Fibroblast of skin of abdomen (primary cell): ENCODE measurements at regions not wholly inside any gene's neighbourhood (a gene's known extent, or its start where the extent isn't known, plus 50 kb on each side); places are given as distances from the start of the nearest gene placed in this dataset.
"Not testable (repeated sequence)": the region's sequence is repeated elsewhere in the genome, so short reads cannot be mapped to it uniquely, and the experiment has no call there.

Experiments
- DNase-seq: peaks from one replicate; pipeline ENCODE4 v3.0.0-alpha.2; 2013

DNA sequence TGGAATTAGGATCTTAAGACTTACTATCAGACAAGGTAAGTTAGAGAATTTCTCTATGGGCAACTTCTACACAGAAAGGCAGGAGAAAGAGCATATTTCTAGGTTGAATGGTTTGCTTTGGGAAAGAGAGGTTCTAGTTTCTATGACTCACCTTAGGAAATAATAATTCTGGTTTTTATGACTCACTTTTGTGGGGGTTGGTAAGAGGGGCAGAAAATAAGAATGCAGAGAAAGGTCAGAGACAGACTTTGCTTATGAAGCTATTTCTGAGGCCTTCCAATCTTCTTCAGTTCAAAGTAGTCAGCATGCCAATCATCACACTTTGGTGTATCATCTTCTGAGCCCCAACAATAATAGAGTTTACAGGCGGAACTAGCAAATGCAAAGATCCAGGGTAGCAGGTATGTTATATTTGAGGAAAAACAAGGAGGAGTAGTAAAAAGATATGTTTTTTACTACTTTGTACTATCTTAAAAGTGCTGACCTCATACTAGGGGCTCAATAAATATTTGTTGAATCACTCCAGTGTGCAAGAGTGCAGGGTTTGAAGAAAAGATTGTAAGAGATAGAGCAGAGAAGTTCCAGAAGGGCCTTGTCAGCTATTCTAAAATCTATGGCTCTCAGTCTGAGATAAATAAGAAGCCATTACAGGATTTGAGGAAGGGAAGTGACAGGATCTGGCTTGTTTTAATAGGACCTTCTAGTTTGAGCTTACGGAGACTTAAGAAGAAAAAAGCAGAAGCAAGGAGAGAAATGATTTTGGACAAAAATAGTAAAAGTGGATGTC lies 56.7 kb upstream of the LRFN5 start:
- DNase-seq, result peak; percentile 75

- DNase-seq, result no peak
These were observed 57.4 kb upstream of the LRFN5 start for GRCh38 chr14:41549282-41549681.

DNA sequence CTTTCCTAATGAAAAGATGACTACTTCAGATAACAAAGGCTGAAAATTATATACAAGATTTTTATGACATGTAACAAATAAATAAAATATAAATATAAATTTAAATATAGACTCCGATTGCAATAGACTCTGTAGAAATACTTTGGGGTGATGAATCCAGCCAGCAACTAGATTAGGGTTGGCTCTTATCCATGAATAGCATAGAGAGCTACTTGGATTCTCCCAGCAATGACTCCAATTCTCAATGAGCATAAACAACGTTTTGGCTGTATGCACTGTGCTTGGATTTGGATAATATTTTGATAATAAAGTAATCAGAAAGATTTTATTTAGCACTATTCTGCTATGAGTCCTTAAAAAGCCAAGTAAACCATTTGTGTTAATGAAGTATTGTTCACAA lies 58.0 kb upstream of the LRFN5 start:
- no peak for DNase-seq

GRCh38 chr14:41541333-41541732 lies 65.3 kb upstream of the LRFN5 start:
- DNase-seq, result no peak

DNA sequence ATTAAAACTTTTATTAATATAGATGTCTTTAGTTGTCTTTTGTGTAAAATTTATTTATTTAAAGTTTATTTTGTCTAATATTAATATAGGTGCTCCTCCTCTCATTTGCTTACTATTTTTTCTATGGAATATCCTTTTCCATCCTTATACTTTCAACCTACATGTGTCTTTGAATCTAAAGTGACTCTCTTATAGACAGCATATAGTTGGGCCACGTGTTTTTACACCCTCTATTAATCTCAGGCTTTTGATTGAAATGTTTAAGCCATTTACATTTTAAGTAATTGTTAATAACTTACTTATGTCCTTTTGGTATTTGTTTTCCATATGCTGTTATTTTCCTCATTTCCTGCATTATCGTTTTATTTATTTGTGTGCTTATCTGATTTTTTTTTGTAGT lies 74.4 kb upstream of the LRFN5 start:
- no peak for DNase-seq

- DNase-seq, result no peak
These were observed 84.8 kb upstream of the LRFN5 start for GRCh38 chr14:41521891-41522290.

DNA sequence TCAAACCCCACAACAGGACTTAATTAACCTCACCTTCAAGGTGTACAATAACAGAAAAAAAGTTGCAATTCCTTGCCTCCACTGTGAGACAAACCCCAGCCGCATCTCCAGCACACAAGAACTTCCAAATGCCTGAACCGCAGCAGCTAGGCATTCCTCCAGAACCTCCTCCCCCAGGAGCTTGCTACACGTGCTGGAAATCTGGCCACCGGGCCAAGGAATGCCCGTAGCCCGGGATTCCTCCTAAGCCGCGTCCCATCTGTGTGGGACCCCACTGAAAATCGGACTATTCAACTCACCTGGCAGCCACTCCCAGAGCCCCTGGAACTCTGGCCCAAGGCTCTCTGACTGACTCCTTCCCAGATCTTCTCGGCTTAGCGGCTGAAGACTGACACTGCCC lies 88.6 kb upstream of the LRFN5 start:
- DNase-seq, result not testable (repeated sequence)

- no peak for DNase-seq
These were observed 100.1 kb upstream of the LRFN5 start for GRCh38 chr14:41506552-41506951.

DNA sequence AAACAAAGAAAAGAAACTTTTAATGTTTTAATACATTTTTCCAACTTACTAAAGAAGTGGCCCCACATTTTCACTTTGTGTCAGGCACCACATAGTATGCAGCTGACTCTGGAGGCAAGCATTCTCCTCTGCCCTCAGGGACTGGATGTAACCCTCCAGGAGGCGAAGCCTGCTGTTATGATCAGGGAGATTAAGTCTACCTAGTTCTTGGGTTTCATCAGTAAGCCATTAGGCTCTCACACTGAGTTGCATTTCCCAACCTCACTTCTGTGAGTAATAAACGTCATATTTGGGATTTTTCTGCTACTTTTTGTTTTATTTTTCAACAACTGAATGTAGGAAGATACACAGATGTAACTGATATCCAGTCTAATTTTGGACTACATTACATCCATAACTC lies 101.2 kb upstream of the LRFN5 start:
- DNase-seq, result no peak

GRCh38 chr14:41498959-41499358 lies 107.7 kb upstream of the LRFN5 start:
- peak; percentile 1 for DNase-seq

DNA sequence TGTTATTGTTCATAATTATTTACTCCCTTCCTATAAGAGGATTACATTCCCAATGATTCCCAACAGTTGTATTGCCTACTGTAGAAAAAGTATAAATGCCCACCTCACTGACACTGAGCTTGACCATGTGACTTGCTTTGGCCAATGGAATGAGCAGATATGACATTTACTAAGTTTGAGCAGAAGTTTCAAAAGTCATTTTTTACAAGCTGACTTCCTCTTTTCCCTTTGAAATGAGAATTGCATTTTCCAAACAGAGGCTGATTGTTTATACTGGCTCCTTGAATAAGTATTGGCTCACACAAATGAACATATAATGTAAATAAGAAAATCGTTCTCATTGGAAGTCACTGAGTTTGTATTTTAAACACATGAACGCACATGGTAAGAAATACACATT lies 116.4 kb upstream of the LRFN5 start:
- DNase-seq, result no peak

DNA sequence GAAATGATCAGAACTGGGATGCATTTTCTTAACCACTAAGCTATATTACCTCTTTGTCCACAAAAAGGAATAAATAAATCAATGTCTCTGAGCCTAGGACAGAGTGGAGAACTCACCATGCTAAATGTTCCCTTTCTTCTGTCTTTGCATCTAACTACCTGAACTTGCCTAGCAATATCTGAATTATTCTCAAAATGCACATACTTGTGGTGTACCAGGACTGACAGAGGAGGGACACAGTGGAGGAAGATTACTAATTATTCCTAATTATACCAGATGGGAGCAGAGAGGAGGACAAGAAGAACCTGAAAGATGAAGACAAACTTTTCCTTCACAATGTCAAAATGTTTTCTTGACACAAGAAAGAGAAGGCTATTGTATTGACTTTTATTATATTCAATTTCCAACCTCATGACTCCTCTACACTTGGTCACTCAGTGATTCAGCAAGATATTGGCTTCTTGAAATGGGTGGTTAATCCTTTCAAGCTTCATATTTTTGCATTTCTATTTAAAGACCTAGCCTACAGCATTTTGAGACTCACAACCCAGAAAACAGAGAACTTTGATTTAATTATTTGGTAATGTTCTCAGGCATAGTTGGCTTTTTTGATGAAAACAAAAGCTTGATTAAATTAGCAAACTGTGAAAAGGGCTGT lies 117.2 kb upstream of the LRFN5 start:
- no peak for DNase-seq

DNA sequence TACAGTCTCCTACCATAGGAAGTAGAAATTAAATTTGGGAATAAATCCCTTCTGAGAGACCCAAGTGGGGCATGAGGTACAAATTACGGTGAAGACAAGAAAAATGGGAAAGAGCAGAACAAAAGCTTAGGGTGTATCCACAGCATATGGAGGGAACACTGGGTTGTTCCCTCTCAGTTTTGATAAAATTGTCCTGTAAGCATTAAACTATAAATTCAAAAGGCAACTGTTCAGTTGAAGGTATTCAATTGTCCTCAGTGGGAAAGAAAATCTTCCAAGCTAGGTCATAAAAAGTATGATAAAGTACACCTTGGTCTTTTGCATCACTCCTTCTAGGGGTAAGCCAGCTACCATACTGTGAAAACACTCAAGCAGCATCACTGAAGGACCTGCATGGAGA lies 118.3 kb upstream of the LRFN5 start:
- no peak for DNase-seq

GRCh38 chr14:41482861-41483260 lies 123.8 kb upstream of the LRFN5 start:
- DNase-seq, result no peak

DNA sequence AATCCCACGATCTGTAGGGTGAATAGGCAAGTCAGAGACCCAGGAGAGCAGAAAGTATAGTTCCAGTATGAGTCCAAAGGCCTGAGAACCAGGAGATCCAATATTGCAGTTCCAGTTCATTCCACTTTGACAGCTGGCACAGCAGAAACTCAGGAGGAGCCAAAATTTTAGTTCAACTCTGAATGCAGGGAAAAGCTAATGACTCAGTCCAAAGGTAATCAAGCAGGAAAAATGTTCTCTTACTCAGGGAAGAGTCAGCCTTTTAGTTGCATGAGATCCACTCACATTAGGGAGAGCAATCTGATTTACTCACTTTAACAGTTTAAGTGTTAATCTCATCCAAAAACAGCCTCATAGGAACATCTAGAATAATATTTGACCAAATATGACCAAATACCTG lies 130.2 kb upstream of the LRFN5 start:
- peak; percentile 0 for DNase-seq

DNA sequence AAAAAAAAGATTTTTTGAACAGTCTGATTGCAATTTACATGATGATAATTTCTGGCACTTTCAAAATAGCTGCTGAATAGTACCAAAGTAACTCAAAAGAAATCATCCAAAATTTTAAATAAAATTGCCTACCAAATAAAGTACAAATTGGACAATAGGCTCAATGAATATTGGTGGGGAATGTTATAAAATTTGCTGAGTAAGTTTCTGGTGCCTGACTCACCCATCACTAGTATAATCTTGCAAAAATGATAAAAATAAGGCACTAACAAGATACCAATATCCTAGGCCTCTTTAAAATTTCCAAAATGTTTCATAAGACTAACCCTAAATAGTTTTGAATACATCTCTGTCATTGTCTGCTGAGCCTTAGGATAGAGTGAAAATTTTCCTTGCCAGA lies 145.3 kb upstream of the LRFN5 start:
- DNase-seq, result no peak

GRCh38 chr14:41457393-41457792 lies 149.3 kb upstream of the LRFN5 start:
- no peak for DNase-seq

DNA sequence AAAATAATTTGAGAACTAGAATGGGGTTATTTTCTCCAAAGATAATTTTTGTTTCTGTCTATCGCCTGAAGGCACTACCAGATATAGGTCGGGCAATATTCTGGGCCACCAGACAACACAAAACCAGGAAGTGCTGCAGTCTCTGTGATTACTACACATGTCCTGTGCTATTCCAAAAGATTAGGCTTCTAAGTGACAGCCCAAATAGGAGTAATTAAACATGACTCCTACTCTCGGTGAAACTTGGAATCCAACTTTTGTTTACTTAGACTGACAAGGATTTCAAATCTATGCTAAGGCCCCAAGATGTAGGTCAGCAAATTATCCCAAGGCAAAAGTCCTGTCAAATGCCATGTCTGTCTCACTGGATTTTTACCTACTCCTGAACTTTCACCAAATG lies 157.6 kb upstream of the LRFN5 start:
- no peak for DNase-seq

DNA sequence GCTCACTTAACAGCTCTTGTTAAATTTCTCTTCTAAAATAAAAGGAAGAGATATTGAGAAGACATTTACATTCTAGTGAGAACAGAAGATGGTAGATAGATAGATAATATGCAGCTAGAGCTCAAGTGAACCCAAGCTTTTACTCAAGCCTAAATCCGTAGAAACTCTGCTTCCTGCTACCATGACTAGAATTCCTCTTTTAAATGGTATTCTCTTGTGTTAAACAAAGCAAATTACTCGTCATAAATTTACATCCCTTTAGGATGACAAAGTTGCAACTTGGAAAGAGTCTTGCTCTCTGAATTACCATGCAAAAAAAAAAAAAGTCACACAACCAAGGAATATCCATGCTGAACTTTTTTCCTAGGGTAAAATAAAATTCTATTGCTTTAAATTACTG lies 160.7 kb upstream of the LRFN5 start:
- no peak for DNase-seq

- DNase-seq, result no peak
These were observed 183.2 kb upstream of the LRFN5 start for GRCh38 chr14:41423503-41423902.

GRCh38 chr14:41421308-41421707 lies 185.4 kb upstream of the LRFN5 start:
- not testable (repeated sequence) for DNase-seq

GRCh38 chr14:41419709-41420108 lies 187.0 kb upstream of the LRFN5 start:
- DNase-seq, result no peak

GRCh38 chr14:41418851-41419250 lies 187.8 kb upstream of the LRFN5 start:
- no peak for DNase-seq

DNA sequence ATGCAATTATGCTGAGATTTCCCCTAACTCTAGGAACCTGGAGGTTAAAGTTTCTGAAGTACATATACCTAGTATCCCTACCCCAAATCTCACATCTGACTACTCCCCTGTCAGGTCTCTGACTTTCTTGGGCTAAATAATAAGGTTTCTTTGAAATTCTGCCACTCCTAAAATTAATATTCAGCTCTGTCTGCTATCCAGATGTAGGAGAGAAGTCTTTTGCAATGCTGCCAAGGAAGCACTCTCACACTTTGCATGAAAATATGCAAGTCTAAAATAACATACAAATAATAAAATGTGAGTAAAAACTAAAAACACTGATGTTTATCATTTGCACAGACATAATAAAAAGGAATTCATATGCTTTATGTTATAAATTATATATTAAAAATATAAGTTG lies 196.9 kb upstream of the LRFN5 start:
- DNase-seq, result no peak

GRCh38 chr14:41404126-41404525 lies 202.6 kb upstream of the LRFN5 start:
- peak; percentile 69 for DNase-seq
